ENCODE measurements at regions not wholly inside any gene's neighbourhood (a gene's known extent, or its start where the extent isn't known, plus 50 kb on each side); places are given as distances from the start of the nearest gene placed in this dataset.

DNA sequence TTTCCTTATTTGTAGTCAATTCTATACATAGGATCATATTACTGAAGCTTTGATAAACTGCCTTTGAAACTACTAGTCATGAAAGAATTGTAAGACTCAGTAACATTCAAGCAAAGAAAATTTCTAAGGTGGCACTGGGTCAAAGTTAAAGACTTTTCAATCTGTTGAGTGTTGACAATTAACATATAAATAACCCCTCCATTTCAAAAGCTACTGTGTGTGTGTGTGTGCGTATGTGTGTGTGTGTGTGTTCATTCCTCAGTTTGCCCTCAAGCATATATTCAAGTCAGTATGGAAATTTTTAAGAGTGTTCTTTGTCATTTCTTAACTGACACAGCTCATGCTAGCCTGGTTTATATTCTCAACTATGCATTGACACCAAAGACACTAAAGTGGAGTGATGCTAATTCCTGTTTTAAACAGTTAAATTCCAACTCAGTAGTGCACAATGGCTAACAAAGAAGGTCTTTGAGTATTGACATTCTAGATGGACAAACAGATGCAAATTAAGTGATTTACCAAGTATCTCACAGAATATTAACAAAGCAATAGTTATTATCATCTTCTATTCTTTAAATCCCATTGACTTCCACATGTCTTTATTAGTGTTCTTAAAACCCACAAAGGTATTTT, 314.8 kb upstream of the GRM3 start:
- DNase-seq, result no peak
- TF ChIP-seq POLR2A (IDR thresholded peaks at IDR 0.05), result no peak
- TF ChIP-seq, protein P1, sequence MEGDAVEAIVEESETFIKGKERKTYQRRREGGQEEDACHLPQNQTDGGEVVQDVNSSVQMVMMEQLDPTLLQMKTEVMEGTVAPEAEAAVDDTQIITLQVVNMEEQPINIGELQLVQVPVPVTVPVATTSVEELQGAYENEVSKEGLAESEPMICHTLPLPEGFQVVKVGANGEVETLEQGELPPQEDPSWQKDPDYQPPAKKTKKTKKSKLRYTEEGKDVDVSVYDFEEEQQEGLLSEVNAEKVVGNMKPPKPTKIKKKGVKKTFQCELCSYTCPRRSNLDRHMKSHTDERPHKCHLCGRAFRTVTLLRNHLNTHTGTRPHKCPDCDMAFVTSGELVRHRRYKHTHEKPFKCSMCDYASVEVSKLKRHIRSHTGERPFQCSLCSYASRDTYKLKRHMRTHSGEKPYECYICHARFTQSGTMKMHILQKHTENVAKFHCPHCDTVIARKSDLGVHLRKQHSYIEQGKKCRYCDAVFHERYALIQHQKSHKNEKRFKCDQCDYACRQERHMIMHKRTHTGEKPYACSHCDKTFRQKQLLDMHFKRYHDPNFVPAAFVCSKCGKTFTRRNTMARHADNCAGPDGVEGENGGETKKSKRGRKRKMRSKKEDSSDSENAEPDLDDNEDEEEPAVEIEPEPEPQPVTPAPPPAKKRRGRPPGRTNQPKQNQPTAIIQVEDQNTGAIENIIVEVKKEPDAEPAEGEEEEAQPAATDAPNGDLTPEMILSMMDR (IDR thresholded peaks at IDR 0.05), result no peak
- Histone ChIP-seq H3K4me1 (no peaks in the 10 kb centered on the region), H3K27me3 (no peaks in the 10 kb centered on the region), H3K9me3 (no peaks in the 10 kb centered on the region), H3K4me3 (replicated peaks in 1 of 3) (no peak overlapping the region), H3K27ac (no peak overlapping the region), H3K36me3 (no peaks in the 10 kb centered on the region)
- WGBS, 2 donors, result 0 to 44% methylated on average over 1 of the region's 1 CpG
- intact Hi-C loops (cut with DNase I), result no loop called here

DNA sequence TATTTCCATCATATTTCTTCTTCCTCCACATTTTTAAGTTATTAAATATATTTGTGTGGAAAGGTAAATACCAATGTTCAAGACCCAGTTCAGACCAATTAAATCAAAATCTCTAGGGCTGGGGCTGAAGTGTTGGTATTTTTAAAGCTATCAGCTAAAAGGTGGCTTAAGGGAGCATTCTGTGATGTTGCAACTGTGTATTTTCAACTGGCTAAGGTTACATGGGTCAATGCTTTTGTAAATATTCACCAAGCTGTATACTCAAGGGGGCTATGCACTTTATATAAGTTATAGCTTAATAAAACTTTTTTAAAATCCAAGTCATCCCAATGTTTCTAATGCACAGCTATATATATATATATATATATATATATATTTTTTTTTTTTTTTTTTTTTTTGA, 316.9 kb upstream of the GRM3 start:
- Histone ChIP-seq H3K4me3 (replicated peaks in 1 of 3) (no peak overlapping the region), H3K4me1 (no peaks in the 10 kb centered on the region), H3K9me3 (no peaks in the 10 kb centered on the region), H3K36me3 (no peaks in the 10 kb centered on the region), H3K27ac (no peak overlapping the region), H3K27me3 (no peaks in the 10 kb centered on the region)
- no peak for TF ChIP-seq POLR2A (IDR thresholded peaks at IDR 0.05)
- TF ChIP-seq, protein P1 (IDR thresholded peaks at IDR 0.05), result no peak
- intact Hi-C loops (cut with DNase I), result no loop called here
- DNase-seq, result no peak

DNA sequence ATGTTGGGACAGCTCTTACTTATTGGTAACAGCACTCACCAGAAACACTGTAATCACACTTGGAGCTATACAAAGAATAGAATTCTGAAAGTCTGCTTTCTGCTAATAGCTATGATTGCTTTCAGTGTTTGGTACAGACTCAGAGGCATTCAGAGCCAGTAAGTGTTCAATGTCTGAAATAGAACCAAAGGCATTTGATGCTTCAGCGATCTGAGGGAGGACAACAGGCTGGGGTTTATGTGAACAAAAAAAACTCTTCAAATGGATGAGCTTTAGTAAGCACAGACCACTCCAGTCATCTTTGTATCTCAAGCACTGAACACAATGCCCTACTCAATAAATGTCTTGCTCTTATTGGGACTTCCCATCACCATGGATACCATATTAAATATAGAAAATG, 322.8 kb upstream of the GRM3 start:
- WGBS, 2 donors, result 23 to 48% methylated on average over 1 of the region's 1 CpG
- H3K27ac ChIP-seq, result no peak overlapping the region
- no peaks in the 10 kb centered on the region for H3K4me1 ChIP-seq
- peak in 1 of 2 donors; percentile 4 for DNase-seq
- H3K9me3 ChIP-seq, result no peaks in the 10 kb centered on the region
- TF ChIP-seq POLR2A (IDR thresholded peaks at IDR 0.05), result no peak
- TF ChIP-seq, protein P1 (IDR thresholded peaks at IDR 0.05), result no peak
- intact Hi-C loops (cut with DNase I), result no loop called here
- H3K27me3 ChIP-seq, result no peaks in the 10 kb centered on the region
- no peak overlapping the region for H3K4me3 ChIP-seq (replicated peaks in 1 of 3)
- H3K36me3 ChIP-seq, result no peaks in the 10 kb centered on the region

DNA sequence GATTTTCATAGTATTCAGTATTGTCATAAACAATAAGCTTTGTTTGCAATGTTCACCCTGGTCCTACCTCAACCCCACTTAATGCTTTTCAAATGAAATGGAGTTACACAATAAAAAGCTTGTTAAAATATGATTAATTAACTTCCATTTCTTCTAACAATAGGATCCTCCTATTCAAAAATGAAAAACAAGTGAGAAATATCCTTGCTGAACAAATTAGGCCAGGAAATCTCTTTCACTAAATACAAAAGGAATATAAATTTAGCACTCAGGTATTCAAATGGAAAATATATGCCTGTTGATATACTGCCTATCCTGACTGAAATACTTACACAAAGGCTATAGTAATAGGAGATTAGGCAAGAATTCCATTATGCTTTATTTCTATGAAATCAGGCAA, 323.4 kb upstream of the GRM3 start:
- Histone ChIP-seq H3K27me3 (no peaks in the 10 kb centered on the region), H3K27ac (no peak overlapping the region), H3K4me3 (replicated peaks in 1 of 3) (no peak overlapping the region), H3K9me3 (no peaks in the 10 kb centered on the region), H3K36me3 (no peaks in the 10 kb centered on the region), H3K4me1 (no peaks in the 10 kb centered on the region)
- TF ChIP-seq, protein P1 (IDR thresholded peaks at IDR 0.05), result no peak
- TF ChIP-seq POLR2A (IDR thresholded peaks at IDR 0.05), result no peak
- intact Hi-C loops (cut with DNase I), result no loop called here
- no peak for DNase-seq

DNA sequence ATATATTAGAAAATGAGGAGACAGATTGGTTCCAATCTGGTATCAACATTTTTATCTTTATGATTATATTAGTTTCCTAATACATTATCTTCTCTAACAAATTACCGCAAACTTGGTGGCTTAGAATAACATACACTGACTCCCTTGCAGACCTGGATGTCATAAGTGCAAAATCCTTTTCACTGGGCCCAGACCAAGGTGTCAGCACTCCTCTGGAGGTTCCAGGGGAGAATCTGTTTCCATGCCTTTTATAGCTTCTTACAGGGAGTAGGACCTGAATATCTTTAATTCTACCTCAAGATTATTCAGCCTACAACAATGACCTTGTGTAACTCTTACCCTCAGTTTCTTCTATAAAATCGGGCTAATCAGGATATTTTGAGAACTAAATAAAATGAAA, 329.9 kb upstream of the GRM3 start:
- WGBS, 2 donors, result 67 to 68% methylated on average over 2 of the region's 2 CpGs
- H3K27me3 ChIP-seq, result no peaks in the 10 kb centered on the region
- no peaks in the 10 kb centered on the region for H3K4me1 ChIP-seq
- H3K27ac ChIP-seq, result no peak overlapping the region
- intact Hi-C loops (cut with DNase I), result no loop called here
- no peaks in the 10 kb centered on the region for H3K9me3 ChIP-seq
- H3K36me3 ChIP-seq, result no peaks in the 10 kb centered on the region
- H3K4me3 ChIP-seq (replicated peaks in 1 of 3), result no peak overlapping the region
- DNase-seq, result no peak
- no peak for TF ChIP-seq POLR2A (IDR thresholded peaks at IDR 0.05)
- TF ChIP-seq, protein P1 (IDR thresholded peaks at IDR 0.05), result no peak
